GM18517 (cell line): ENCODE measurements at regions not wholly inside any gene's neighbourhood (a gene's known extent, or its start where the extent isn't known, plus 50 kb on each side); places are given as distances from the start of the nearest gene placed in this dataset.

Experiments
- ATAC-seq: cut with Tn5 transposase; IDR thresholded peaks from one replicate; pipeline ENCODE4 v1.9.1; 2021; ENCODE audit warnings: mild to moderate bottlenecking, moderate library complexity; ENCODE audit not compliant: unreplicated experiment

DNA sequence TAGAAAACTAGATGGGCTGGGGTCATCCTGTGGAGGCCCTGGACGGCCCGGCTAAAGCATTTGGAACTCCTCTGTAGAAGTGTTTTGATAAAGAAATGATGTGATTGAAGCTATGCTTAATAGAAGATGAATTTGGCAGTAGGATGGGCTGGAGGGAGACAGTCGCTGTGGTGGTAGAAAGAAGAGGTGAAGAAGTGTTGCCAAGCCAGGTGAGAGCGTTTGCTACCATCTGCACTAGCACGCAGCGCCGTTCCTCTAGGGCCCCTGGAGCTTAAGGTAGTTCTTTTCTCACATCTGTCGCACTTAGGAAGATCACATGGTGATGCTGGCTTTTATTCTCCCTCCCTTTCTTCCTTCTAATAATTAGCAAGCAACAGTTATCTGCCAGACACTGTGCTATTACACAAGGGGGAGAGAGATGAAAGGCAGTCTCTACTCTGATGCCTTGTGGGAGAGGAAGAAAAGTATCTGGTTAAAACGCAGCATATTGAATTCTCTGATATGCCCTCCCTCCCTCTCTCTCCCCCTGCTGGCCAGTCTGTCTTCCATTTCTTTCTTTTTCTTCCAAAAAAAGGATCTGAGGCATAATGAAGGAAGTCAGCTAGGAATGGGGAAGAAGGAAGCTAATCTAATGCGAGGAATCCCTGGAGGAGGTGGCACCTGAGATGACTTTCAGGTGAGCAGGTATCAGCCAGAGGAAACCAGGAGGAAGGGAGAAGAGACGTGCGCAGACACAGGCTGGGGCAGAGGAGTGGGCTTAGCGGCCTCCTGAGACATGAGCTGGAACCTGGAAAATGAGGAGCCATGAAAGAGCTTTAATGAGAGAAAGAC, 162.3 kb upstream of the KLF14 start:
- ATAC-seq = no peak

DNA sequence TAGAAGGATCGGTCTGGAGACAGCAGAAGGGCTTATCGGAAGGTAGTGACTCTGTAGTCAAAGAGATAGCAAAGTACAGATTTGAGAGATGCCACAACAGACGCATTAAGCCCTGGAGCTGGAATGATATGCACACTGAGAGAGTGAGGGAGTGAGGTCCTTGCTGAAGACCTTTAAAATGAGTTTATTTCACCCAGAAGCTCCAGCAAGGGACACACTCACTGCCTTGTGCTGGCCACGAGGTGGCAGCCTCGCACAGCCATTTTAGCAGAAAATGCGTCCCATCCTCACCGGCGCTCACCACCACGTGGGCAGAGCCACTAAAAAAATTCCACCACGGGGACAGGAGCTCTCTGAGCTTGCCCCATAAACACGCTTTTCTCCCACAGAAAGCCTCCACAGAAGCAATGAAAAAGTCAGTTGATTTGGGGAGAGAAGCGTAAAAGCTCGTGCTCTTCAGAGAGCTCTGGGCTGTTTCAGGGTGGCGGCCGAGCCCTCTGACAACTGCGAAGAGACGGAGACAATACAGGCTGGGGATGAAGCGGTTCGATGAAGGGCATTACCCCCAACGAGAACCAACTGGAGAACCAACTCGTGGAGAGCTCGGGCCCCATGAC, 163.0 kb upstream of the KLF14 start:
- no peak for ATAC-seq

DNA sequence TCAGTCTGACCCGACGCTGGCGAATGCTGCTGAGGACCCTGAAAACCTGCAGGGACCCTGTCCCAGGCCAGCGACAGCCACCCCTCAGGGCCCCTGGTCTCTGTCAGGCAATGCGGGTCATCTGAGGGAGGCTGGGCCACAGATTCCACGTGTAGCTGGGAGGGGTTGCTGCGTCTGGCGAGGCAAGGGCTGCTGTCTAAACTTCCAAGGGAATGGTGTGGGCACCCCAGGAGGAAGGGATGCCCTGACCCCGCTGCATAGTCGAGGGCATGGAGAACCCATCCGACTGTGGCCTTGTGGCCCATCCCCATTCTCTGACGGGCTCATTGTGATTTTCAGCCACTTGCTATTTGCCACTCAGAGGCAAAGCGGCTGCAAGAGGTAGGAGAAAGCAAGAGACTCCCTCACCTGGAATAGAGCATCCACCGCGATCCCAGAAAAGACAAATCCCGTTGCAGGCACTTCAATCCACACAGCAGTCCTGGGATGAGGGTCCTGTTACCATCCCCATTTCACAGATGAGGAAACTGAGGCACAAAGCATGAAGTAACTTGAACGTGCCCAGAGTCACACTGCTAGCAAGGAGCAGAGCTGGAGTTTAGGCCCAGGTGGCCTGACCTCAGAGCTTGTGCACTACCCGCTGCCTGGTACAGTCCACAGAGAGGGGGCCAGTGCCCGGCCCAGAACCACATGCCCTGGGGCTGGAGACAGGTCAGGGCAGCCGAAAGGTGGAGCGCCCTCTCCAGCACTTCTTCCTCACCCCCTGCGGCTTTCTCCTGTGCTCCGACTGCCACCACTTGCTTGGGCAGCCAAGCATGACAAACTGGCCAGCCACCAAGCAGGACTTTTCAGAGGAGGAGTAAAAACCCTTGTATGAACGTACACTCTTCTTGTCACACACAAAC, 163.8 kb upstream of the KLF14 start:
- no peak for ATAC-seq

DNA sequence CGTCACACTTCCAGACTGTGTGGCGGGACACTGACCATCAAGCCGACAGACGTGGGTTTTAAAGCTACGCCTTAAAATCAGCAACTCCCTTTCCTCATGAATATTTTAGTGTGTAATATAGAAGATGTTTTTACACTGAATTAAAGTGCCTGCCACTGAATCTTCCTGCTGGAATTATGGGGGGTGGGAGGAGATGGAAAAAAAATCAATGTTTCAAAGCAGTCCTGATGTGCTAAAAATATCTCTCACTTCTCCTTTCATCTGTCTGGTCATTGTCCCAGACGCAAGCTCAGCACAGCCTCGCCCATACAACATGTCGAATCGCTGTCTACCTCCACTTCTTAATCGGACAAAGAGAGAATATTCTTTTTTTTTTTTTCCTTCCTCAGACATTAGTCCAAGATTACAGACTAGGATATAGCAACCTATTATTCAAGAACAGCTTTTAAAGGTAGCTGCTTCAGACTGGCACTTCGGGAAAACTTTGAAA, 165.1 kb upstream of the KLF14 start:
- no peak for ATAC-seq

DNA sequence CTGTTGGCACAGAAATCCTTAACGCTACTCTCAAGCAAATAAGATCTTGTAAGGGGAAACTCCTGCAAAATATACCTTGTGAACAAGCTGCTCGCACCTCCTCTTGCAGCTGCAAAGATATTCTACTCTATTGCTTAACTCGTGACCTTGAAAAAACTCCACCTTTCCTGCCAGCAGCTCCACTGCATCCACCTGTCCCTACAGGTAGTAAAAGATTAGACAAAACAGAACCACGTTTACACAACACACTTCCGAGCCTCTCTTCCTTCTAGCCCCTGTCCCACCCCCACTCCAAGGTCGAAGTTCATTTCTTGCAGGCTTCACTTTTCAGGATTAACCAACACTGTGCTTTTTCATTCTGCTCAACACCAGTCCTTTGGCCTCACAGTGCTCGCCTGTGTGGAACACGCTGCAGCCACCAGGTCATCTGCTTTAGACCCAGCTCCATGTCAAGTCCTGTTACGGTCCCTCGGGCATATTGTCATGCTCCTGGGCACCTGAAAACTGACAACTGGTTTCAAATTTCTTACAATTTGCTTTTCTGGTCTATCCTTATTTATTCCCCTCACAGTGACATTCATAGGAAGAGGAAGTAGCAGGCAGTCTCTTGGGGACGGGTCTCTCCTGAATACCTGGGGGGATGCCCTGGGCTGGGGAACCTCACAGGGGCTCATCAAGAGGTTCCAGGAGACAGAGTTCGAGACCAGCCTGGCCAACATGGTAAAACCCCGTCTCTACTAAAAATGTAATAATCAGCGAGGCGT, 165.8 kb upstream of the KLF14 start:
- ATAC-seq = no peak

DNA sequence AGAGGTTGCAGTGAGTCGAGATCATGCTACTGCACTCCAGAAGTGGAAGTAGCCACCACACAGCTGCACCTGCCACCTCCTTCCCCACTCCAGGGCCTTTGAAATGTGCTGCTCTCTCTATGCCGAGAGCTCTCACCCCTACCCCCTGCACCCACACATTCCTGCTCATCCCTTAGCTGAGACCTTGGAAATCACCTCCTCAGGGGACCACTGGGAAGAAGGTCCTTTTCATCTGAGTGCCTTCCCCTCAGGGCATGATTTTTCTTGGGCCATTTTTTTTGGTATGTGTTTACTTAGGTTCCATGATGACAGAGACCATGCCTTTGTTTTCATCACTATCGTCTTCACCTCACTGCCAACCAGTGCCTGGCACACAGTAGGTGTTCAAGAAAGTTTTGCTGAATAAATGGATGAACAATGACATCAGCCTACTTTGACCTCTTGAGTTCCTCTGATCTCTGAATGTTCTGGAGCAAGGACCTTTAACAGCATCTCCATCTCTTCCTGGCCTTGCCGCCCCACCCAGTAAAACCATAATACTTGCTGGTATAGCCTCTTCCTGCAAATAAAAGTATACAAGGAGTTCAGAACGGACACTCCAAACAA, 166.6 kb upstream of the KLF14 start:
- no peak for ATAC-seq

DNA sequence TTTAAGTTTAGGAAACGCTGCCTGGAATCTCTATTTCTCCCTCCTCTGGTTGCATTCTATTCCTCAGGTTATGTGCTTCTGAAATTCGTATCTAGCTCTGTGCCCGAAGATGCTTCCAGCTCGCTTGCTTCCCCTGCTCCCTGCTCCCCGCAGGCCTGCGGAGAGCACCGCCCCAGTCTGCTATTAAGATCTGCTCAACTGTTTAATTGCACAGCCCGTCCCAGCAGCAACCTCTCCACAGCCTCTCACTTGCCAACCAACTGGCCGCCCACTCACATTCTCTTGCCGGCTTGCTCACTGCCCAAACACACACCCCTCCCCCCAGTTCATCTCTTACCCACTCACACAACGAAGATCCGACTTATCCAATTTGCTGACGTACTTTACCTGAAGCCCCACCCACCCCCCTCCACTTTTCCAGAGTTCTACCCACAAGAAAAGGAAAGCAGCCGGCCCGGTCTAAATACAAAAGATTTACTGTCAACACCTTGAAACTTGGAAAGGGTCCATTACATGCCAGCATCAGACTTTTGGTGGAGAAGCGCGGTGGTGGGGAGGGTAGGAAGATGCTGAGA, 167.3 kb upstream of the KLF14 start:
- no peak for ATAC-seq

DNA sequence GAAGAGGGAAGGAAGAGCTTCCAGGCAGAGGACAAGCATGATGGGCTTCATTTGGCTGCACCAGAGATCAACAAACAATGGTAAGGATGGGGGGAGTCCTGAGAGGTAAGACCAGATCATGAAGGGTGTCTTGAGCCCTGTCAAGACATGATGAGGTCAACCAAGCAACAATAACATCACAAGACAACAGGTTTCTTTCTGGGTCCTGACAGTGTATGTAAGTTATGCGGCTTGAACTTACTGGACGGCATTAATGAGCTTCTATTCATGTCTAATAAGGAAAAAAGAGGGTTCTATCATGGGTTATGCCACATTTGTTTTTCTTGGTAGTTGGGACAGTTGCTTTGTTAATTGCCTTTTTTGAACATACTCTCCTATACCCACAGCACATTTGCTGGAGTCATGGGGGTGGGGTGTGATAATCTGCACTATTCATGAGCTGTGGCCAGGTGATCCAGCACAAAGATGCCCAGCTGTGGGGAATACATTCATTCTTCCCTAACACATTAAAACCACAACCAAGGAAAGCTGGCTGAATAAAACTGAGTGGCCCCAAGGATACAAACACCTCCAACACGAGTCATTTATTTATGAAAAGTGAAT, 168.8 kb upstream of the KLF14 start:
- no peak for ATAC-seq

DNA sequence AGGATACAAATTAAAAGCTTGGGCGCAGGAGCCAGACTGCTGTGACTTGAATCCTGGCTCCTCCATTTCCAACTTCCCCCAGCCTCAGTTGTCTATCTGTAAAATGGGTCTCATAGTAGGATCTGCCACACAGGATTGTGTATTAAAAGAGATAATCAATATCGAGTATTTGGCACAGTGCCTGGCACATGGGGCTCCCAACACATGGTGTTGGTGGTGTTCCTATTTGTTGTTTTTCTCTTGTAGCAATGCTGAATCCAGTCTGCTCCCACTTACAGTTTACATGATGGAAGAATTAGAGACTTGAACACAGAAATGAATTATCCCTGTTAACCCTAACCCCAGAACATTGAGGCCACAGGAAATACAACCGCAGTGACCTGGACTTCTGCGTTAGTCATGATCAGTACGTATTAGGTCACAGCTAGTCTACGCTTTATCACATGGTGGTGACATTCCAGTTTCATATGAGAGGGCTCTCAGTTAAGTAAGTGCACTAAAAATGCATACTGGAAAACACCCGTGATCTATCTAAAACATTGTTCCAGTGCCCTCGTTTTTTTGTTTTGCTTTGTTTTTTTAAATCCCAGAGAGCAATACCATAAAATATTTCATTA, 169.5 kb upstream of the KLF14 start:
- no peak for ATAC-seq

DNA sequence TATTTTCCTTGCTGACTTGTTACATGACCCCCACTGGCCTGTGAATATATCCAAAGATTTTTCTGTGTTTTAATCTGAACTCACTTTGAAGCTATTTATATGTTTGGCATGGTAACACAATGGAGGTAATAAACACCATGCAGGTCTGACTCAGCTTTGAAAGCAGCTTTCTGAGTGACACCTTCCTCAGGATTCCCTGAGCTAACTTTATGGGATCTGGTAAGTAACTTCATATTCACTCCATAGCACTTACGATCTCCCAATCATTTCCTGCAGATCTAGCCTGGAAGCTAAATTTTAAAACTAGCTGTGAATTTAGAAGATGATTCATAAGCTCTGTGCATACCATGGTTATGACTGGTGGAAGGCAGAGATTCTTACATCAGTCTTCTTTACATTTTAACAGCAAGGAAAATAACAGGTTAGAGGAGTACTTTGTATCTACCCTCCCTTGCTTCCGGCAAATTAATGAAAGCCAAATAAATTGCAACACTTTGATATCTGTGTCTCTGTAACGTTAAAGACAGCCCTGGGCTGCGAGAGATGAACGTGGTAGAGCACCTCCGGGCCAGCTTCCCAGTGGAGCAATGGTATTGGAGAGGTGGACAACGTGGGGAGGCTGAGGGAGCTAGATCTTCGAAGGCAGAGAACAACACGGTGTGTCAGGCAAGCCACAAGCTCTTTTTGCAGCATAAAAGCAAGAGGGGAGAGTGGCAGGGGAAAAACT, 170.2 kb upstream of the KLF14 start:
- ATAC-seq = no peak

DNA sequence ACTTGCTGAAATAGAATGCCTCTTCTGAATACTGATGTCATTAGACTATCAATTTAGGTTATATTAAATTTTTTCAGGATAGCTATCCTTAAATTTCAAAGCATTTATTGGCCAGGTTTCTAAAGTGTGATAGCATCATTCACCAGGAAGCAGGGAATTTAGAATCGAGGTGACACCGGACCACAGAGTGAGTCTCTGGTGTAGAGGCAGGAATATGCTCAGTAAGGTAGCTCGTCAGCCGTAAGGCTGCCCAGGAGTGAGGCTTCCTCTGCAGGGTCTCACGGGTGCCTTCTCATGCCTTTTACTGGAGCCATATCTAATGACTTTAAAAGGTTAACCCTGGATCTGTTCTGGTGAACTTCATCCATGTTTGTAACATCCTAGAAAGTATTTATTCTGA, 170.8 kb upstream of the KLF14 start:
- ATAC-seq = no peak

DNA sequence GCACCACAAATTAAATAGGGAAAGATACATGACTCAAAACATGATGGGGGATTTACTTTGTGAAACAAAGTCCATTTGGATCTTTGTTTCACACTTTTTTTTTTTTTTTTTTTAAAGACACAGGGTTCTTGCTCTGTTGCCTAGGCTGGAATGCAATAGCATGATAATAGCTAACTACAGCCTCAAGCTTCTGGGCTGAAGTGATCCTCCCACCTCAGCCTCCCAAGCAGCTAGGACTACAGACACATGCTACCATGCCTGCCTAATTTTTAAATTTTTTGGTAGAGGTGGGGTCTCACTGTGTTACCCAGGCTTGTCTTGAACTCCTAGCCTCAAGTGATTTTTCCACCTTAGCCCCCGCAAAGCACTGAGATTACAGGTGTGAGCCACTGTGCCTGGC, 172.6 kb upstream of the KLF14 start:
- no peak for ATAC-seq

DNA sequence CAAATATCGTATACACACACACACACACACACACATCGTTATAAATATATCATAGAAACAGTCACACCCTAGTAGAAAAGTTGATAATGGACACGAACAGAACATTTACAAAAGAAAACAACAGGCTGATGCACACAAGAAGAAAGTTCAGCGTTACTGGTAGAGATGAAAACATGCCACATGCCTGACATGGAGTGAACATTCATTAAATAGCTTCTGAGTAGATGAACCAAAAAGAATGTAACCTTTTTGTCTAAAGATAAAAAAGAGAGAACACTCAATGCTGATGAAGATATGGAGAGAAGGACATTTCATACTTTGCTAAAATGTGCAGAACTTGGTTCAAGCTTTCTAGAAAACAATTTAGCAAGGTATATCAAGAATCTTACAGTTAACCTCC, 173.4 kb upstream of the KLF14 start:
- ATAC-seq = no peak

DNA sequence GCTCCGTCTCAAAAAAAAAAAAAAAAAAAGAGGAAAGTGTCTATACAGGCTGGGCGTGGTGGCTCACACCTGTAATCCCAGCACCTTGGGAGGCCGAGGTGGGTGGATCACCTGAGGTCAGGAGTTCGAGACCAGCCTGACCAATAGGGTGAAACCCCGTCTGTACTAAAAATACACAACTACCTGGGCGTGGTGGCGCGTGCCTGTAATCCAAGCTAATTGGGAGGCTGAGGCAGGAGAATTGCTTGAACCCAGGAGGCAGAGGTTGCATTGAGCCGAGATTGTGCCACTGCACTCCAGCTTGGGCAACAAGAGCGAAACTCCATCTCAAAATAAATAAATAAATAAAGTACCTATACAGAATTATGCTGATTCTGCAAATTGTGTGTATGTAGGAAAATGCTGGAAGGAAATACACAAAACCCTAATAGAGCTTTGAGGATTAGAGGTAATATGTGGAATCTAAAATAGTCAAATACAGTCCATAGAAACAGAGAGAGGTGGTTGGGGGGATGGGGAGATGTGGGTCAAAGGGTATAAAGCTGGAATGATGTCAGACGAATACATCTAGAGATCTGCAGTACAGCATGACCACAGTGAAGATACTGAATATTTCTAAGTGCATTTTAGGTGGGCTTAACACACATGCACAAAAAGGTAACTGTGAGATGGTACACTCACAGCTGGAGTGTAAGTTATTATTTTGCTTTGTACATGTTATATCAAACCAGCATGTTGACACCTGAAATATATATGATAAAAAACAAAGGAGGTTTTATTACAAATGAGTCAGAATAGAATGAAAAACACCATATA, 174.5 kb upstream of the KLF14 start:
- ATAC-seq = no peak

DNA sequence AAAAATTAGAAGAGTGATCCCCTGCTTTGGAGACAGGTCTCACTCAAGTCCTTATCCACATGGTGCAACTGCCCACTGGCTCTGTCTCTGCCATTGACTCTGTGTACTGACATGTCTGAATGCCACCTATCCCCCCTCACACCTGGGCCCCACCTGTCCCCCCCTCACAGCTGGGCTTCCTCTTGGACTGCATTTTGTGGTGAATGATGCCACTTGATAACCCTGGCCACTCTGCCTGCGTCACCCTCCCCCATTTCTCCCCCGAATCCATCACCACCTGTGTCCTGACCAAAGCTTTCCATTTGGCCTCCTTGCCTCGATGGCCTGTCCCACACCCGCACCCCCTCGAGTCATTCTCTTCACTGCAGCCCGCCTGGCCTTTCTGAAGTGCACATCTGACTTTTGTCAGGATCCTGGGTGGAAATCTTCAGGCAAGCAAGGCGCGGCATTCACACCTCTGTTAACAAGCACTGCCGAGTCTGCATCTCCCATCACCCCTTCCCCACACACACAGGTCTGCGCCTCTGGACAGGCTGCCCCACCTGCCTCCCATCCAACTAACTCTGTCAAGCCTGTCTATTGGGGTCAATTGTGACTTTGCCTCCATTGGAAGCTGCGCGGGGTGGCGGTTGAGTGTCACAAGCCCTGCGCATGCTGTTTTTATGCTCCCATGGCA, 175.3 kb upstream of the KLF14 start:
- no peak for ATAC-seq

DNA sequence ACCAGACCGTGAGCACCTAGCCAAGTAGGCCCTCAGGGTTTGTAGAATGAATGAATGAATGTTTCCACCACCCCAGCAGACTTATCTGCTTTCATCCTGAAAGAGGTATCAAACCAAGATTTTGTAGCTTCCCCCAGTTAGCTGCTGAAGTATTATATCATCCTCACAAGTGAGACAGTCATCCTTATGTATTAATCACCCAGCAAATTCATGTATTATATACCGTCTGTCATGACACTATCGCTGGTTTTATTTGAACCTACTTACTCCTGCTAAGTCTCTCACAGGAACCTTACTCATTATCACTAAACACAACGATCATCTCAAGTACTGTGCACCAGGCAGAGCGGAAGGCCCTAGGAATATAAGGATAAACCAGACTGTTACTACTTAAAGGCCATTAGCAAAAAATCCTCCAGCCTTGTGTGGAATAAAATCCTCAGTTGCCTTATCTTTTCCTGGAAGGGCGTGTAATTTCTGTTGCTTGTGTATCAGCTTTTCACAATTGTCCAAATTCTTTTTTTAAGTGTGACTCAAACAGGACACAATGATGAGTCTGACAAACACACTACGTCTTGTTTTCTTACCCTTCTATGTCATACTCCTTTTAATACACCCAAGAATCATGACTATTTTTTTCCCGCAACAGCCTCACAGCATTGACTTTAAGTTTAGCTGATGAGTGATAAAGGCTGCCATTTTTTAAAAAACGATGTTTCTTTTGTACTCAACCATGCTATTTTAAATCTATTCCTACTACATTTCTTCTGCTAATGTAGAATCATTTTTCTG, 176.1 kb upstream of the KLF14 start:
- no peak for ATAC-seq
